WERI-Rb-1 (cell line): ENCODE measurements at regions not wholly inside any gene's neighbourhood (a gene's known extent, or its start where the extent isn't known, plus 50 kb on each side); places are given as distances from the start of the nearest gene placed in this dataset.
"Not testable (repeated sequence)": the region's sequence is repeated elsewhere in the genome, so short reads cannot be mapped to it uniquely, and the experiment has no call there.

ENCODE experiments used
- DNase-seq: peaks from one replicate; pipeline ENCODE4 v3.0.0-alpha.2; 2020
- H3K27ac ChIP-seq: fragments of 250-450 bp; sonication (Bioruptor Pico); 2 replicates; pipeline ENCODE4 v1.5.1; 2020; ENCODE audit warnings: mild to moderate bottlenecking, moderate library complexity
- H3K27me3 ChIP-seq: fragments of 250-450 bp; sonication (Bioruptor Pico); 2 replicates; pipeline ENCODE4 v1.5.1; 2021; ENCODE audit warnings: mild to moderate bottlenecking, low read depth, moderate library complexity; ENCODE audit not compliant: insufficient read depth, severe bottlenecking
- H3K36me3 ChIP-seq: fragments of 250-450 bp; sonication (Bioruptor Pico); 2 replicates; pipeline ENCODE4 v1.5.1; 2020; ENCODE audit warnings: mild to moderate bottlenecking, moderate library complexity
- H3K4me3 ChIP-seq: 2 replicates; pipeline ENCODE4 v1.5.1; 2011; ENCODE audit warnings: low read depth, mild to moderate bottlenecking, control low read depth, low read length
- H3K9me3 ChIP-seq: fragments of 250-450 bp; sonication (Bioruptor Pico); 2 replicates; pipeline ENCODE4 v1.5.1; 2021; ENCODE audit warnings: mild to moderate bottlenecking, moderate library complexity; ENCODE audit not compliant: severe bottlenecking
- TF ChIP-seq, protein P1 (sequence below): IDR thresholded peaks from 2 replicates; pipeline ENCODE4 v1.5.1; 2011; ENCODE audit warnings: low read depth, mild to moderate bottlenecking, control low read depth, inconsistent platforms, low read length

DNA sequence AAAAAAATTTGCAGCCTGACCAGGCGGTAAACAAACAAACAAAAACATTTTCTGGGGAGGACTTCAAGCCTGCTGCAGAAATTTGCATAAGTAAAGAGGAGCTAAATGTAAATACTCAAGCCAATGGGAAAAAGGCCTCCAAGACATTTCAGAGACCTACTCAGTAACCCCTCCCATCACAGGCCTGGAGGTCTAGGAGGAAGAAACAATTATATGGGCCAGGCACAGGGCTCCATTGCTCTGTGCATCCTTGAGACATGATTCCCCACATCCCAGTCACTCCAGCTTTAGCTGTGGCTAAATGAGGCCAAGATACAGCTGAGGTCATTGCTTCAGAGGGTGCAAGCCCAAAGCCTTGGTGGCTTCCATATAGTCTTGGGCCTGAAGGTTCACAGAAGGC is 793.4 kb downstream of the SLITRK1 start:
- H3K27ac ChIP-seq = no peak overlapping the region
- TF ChIP-seq, protein P1, sequence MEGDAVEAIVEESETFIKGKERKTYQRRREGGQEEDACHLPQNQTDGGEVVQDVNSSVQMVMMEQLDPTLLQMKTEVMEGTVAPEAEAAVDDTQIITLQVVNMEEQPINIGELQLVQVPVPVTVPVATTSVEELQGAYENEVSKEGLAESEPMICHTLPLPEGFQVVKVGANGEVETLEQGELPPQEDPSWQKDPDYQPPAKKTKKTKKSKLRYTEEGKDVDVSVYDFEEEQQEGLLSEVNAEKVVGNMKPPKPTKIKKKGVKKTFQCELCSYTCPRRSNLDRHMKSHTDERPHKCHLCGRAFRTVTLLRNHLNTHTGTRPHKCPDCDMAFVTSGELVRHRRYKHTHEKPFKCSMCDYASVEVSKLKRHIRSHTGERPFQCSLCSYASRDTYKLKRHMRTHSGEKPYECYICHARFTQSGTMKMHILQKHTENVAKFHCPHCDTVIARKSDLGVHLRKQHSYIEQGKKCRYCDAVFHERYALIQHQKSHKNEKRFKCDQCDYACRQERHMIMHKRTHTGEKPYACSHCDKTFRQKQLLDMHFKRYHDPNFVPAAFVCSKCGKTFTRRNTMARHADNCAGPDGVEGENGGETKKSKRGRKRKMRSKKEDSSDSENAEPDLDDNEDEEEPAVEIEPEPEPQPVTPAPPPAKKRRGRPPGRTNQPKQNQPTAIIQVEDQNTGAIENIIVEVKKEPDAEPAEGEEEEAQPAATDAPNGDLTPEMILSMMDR = no peak
- no peaks in the 10 kb centered on the region for H3K9me3 ChIP-seq
- H3K27me3 ChIP-seq = no peaks in the 10 kb centered on the region
- no peak for DNase-seq
- H3K4me3 ChIP-seq = no peak overlapping the region
- H3K36me3 ChIP-seq = no peaks in the 10 kb centered on the region

DNA sequence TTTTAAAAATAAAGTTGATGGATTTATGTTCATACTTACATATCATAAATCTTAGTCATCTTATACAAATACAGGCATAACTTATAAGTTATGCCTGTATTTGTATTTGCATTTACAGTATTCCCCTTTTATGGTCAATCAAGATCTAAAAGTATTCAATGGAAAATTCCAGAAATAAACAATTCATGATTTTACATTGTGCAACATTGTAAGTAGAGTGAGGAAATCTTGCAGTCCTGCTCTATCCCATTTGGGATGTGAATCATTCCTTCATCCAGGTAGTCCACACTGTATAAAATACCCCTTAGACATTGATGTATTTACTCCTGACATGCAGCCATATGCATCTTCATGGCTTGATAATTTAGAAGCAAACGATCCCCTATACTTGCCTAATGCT is 795.3 kb downstream of the SLITRK1 start:
- TF ChIP-seq, protein P1 = no peak
- H3K27me3 ChIP-seq = no peaks in the 10 kb centered on the region
- DNase-seq = no peak

DNA sequence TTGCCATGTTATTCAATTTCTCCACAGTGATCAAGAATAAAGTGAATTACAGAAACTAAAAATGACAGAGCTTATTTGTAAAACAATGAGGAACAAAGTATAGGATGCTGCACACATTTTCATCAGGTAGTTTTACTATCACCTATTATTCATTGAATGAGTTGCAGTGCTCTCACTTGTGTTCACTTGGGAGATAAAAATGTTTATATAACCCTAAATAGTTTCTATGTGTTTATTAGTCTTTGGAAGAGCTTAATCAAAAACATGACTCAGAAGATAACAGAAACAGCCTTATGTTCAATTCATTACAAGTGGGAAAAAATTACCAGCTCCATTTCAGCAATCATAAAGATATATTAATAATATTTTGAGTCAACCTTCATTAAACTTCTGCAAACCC is 796.2 kb downstream of the SLITRK1 start:
- no peaks in the 10 kb centered on the region for H3K27me3 ChIP-seq
- TF ChIP-seq, protein P1 = no peak
- no peak overlapping the region for H3K27ac ChIP-seq
- DNase-seq = no peak
- no peaks in the 10 kb centered on the region for H3K36me3 ChIP-seq
- H3K9me3 ChIP-seq = no peaks in the 10 kb centered on the region
- no peak overlapping the region for H3K4me3 ChIP-seq

More for the DNA sequence above, 795.3 kb downstream of the SLITRK1 start:
- H3K9me3 ChIP-seq = no peaks in the 10 kb centered on the region
- no peak overlapping the region for H3K4me3 ChIP-seq
- no peaks in the 10 kb centered on the region for H3K36me3 ChIP-seq
- no peak overlapping the region for H3K27ac ChIP-seq

DNA sequence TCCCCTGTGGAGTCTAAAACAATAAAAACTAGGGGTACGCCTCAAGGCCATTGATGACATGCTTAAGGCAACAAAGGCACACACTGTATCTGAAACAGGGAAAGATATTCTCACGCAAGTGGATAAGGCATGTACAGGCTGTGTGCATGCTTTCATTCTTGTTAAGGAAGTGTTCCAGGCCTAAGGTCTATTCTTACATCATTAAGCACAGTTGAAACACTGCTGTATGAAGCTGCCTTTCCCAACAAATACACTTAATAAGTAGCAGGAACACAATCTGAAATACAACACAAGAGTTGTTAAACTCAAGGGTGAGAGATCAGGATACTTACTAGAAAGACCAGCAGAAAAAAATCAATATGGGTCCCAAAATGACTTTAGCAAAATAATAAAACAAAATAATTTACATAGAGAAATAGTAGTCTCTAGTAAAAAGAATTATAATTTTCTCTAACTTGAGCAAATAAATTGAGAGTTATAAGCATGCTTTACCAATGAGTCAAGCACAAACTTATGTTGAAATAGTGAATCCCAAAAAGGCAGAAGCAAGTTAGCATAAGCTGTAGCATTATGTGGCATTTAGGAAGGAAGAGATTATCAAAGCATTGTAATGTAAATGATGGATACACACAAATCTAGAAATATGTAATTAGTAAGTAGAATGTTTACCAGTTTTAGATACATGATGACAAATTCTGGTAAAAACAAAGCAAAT is 796.9 kb downstream of the SLITRK1 start:
- Histone ChIP-seq H3K36me3 (no peaks in the 10 kb centered on the region), H3K27ac (no peak overlapping the region), H3K27me3 (no peaks in the 10 kb centered on the region), H3K4me3 (no peak overlapping the region), H3K9me3 (no peaks in the 10 kb centered on the region)
- no peak for DNase-seq
- TF ChIP-seq, protein P1 = no peak

DNA sequence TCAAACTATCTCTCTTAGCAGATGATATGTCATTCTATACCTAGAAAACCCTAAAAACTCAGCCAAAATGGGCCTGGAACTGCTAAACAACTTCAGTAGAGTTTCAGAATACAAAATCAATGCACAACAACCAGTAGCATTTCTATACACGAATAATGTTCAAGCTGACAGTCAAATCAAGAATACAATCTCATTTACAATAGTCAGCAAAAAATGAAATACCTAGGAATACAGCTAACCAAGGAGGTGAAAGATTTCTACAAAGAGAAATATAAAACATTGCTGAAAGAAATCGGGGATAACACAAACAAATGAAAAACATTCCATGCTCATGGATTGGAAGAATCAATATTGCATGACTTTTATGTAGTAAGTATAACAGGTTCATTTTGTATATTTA is 804.8 kb downstream of the SLITRK1 start:
- Histone ChIP-seq H3K9me3 (no peaks in the 10 kb centered on the region), H3K4me3 (no peak overlapping the region), H3K27me3 (no peaks in the 10 kb centered on the region), H3K27ac (no peak overlapping the region), H3K36me3 (no peaks in the 10 kb centered on the region)
- DNase-seq = no peak
- TF ChIP-seq, protein P1 = no peak

DNA sequence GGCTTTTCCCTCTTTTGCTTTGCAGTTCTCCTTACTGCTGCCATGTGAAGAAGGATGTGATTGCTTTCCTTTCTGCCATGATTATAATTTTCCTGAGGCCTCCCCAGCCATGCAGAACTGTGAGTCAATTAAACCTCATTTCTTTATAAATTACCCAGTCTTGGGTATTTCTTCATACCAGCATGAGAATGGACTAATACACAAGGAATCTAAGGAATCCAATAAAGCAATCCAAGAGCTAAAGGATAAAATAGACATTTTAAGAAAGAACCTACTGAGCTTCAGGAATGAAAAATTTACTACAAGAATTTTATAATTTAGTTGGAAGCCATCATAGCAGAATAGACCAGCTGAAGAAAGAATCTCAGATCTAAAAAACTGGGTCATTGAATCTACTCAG is 808.3 kb downstream of the SLITRK1 start:
- not testable (repeated sequence) for H3K9me3 ChIP-seq, H3K36me3 ChIP-seq, H3K27ac ChIP-seq, DNase-seq, H3K27me3 ChIP-seq, H3K4me3 ChIP-seq
